ENCODE measurements at regions not wholly inside any gene's neighbourhood (a gene's known extent, or its start where the extent isn't known, plus 50 kb on each side); places are given as distances from the start of the nearest gene placed in this dataset.

- no peak for TF ChIP-seq CTCF (IDR thresholded peaks at IDR 0.05; ENCODE audit: low read length)
- TF ChIP-seq EZH2 (IDR thresholded peaks at IDR 0.05; ENCODE audit: borderline replicate concordance, low read length) = no peak
Observed at GRCh38 chr15:91517491-91518200, 335.9 kb upstream of the SLCO3A1 start.
